GM18858 (cell line): ENCODE measurements at regions not wholly inside any gene's neighbourhood (a gene's known extent, or its start where the extent isn't known, plus 50 kb on each side); places are given as distances from the start of the nearest gene placed in this dataset.
"Not testable (repeated sequence)": the region's sequence is repeated elsewhere in the genome, so short reads cannot be mapped to it uniquely, and the experiment has no call there.

Experiments
- ATAC-seq: cut with Tn5 transposase; IDR thresholded peaks from one replicate; pipeline ENCODE4 v1.9.1; 2021; ENCODE audit not compliant: unreplicated experiment

DNA sequence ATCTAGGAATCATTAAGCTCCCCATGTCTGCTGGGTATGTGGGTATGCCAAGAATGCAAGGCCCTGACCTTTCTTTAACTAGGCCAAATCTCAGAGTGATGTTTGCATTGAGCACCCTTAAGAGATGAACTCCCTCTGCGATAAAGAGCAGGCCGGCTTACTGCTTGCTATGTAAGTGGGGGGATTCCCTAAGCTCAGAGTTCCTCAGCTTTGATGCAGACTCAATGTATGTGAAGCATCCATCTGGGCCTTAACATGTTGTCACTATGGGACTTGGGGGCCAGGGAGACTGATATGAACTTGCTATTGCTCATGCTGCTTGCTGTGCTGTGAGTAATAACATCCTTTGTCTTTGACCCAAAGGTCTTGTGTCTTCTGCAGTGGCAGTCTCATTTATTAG lies 149.7 kb downstream of the C12orf75 start:
- ATAC-seq, result no peak

DNA sequence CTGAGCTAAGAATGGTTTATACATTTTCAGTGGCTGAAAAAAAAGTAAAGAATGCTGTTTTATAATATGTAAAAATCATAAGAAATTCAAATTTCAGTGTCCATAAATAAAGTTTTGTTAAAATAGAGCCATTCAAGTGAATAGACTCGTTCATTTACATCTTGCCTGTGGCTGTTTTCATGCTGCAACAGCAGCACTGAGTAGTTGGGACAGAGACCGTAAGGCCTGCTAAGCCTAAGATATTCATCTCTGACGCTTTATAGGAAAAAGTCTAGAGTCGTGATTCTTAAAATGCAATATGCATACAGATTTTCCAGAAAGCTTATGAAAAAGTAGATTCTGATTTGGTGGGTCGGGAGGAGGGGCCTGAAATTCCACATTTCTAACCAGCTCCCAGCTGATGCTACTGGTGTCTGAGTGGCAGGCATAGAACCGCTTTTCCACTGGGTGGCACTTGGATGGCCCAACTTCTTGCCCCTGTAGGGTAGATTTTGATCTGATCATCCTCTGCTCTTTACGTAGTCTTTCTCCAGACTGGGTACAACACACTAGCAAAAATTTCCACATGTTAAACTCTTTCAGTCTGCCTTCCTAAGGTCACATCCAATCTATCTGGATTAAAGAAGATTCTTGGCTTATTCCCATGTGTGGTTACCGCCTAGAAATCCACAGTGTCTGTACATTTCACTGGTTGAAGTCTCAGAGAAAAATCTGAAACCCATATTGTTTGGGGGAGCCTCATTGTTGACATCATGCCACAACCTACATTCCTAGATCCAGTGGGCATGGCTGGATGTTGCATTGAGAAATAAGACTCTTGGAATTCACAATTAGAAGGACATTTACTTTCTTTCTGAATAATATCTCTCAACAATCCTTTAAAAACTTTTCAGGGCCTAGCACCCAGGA lies 151.2 kb downstream of the C12orf75 start:
- ATAC-seq, result no peak

- ATAC-seq, result no peak
These were observed 152.5 kb downstream of the C12orf75 start for GRCh38 chr12:105482951-105483350.

GRCh38 chr12:105483691-105484090 lies 153.2 kb downstream of the C12orf75 start:
- no peak for ATAC-seq

DNA sequence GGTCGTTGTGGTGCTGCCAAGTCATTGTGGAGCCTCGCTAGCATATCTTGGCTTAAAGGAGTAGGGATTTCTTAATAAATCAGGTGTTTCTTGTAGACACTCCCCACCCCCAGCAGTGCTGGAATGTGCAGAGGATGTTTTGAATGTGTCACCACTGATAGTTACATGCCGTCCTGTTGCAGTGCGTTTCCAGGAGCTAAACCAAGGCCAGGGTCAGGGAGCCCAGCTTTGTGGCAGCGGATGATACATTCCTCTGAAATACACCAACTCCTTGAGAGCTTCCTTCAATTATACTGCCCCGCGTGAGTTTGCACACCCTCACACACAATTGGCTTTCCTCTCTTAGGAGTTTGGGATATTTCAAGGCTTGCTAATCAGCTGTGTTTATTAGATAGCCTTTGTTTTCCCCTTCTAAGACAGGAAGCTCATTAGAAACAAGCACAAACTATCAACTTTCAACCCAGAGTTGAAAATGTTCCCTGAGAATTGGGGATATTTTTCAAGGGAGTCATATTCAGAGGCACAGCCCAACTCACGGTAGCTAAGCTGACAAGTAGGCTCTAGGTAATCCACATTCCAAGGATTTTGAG lies 154.9 kb downstream of the C12orf75 start:
- ATAC-seq, result no peak

DNA sequence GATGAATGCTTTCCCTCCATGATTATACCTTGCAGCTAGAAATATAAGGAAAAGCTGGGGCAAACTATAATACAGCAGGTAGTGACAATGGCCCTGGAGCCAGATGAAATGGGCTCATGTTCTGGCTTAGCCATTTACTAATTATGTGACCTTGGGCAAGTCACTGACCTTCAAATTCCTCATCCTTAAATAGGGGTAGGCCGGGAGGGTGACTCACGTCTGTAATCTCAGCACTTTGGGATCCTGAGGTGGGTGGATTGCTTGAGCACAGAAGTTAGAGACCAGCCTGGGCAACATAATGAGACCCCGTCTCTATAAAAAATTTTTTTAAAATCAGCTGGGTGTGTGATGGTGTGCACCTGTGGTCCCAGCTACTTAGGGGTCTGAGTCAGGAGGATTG lies 155.4 kb downstream of the C12orf75 start:
- no peak for ATAC-seq

- ATAC-seq, result no peak
These were observed 157.5 kb downstream of the C12orf75 start for GRCh38 chr12:105487963-105488362.

- ATAC-seq, result no peak
These were observed 162.4 kb downstream of the C12orf75 start for GRCh38 chr12:105492591-105493545.

DNA sequence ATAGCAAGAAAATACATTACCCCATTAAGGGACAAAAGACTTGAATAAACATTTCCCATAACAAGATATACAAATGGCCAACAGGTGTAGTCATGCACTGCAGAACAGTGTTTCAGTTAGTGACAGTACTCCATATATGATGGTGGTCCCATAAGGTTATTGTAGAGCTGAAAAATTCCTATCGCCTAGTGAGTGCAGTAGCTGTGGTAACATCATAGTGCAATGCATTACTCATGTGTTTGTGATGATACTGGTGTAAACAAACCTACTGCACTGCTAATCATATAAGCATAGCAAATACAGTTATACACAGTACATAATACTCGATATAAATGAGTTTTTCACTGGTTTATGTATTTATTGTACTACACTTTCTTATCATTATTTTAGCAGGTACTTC lies 168.7 kb downstream of the C12orf75 start:
- ATAC-seq, result no peak

DNA sequence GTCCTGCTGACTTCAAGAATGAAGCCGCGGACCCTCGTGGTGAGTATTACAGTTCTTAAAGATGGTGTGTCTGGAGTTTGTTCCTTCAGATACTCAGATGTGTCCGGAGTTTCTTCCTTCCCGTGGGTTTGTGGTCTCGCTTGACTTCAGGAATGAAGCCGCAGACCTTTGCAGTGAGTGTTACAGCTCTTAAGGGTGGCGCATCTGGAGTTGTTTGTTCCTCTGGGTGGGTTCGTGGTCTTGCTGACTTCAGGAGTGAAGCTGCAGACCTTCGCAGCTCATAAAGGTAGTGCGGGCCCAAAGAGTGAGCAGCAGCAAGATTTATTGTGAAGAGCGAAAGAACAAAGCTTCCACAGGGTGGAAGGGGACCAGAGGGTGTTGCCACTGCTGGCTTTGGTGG lies 170.2 kb downstream of the C12orf75 start:
- ATAC-seq, result not testable (repeated sequence)

DNA sequence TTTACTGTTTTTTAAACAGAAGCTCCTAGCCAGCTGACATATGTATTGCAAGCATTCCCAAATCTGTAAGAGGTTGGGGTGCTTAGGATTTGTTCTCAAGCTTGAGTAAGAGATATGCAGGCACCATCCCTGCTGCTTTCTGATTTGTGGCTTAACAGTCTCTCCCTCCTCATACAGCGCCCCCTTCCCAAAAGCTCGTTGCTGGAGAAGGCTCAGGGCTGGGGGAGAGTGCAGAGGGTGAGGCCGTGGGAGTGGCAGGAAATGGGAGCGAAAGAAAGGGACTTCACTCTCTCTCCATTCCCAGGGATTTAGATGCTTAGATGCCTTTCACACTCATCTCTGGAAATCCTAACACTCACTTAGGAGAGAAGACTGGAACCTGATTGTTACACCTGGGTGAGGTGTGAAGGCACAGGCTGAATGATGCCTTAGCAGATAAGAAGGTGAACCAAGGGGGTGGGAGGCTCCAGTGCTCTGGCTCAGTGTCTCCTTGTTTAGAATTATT lies 172.0 kb downstream of the C12orf75 start:
- ATAC-seq, result no peak

GRCh38 chr12:105503619-105504018 lies 173.1 kb downstream of the C12orf75 start:
- ATAC-seq, result no peak

DNA sequence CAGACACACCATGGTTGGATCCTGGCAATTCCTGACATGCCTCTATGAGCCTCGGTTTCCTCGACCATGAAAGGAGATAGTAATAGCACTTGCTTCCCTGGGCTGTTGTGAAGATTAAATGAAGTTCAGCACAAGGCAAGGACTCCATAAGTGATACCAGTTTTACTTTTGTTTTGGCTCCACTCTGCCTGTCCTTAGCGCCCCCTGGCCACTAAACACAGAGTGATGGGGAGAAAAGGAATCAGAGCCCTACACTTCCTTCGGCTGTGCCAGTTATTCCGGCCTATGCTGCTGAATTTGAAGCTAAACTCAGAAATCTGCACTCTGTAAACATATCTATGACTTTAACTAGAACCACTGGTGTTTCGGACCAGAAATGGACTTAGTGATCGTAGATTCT lies 173.8 kb downstream of the C12orf75 start:
- ATAC-seq, result no peak

DNA sequence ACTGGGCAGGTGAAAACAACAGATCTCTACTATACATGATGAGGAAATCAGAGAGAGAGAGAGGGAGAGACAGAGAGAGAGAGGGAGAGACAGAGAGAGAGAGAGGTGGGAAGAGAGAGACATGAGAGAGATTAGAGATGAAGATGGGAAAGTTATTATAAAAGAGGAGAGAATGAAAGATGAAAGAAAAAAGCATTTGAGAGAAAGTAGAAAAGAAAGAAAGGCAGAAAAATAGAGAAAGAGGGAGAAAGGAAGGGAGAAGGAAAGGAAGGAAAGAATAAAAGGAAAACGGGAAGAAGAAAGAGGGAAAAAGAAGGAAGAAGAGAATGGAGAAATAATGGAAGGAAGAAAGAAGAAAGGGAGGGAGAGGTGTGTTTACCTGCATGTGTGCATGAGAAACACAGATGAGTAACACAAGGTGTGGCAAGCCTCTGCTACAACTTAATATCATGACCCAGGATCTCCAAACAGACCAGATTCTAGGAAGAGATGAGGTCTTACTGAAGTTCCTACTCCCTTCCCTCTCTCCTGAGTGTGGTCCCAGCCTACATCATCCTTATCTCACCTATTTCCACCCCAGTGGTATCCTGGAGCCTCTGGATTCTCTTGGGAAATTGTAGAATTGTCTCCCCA lies 176.3 kb downstream of the C12orf75 start:
- no peak for ATAC-seq

DNA sequence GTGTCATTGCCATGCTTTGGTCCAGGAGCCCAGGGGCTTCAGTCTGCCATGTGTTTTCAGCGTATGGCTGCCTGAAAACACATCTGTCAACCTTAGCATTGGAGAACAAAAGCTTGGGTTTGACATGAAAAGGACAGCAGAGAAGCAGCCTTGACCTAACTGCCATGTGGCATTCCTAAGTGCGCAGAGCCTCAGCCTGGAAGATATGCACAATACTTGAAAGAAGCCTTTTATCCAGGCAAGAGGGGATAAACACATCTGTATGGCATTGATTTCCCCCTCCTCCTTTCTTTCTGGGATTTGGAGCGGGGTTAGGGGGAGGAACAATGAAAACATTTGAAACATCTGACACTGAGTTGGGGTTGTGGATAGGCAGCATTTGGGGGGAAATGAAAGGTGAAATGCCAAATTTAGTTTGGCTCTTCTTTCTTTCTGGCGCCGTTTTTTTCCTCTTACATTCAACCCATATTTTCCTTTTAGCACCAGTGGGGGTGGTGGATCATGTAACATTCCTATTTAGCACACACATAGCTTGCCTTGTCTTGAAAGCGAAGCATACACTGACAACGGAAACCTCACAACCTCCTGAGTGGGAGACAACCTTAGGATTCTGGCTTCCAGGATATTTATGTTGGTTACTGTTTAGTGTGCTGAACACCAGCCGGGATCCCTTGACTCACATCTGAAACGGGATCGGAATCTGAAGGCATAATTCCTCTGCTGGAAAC lies 177.0 kb downstream of the C12orf75 start:
- ATAC-seq, result no peak

GRCh38 chr12:105508096-105508495 lies 177.6 kb downstream of the C12orf75 start:
- ATAC-seq, result no peak

DNA sequence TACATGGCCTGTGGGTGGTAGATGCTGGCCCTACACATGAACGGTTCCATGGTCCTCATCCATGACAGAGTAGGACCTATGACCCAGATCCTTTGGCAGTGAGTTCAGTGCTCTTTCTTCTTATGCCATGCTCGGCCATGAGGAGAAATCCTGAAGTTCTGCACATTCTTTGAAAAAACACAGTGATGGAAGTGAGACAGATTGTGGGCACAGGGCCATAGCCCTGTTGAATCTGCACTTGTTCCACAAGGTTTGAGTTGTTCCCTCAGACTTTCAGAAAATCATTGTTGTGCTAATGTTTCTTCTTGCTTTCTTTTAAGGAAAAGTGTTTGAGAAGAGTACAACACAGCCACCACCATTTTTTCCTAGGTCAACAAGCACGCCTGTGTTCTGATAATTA lies 180.0 kb downstream of the C12orf75 start:
- ATAC-seq, result no peak

- ATAC-seq, result not testable (repeated sequence)
These were observed 182.4 kb downstream of the C12orf75 start for GRCh38 chr12:105512861-105513260.

- no peak for ATAC-seq
These were observed 191.8 kb downstream of the C12orf75 start for GRCh38 chr12:105522166-105522825.
